SK-N-SH treated with all-trans-retinoic acid at 6 μM for 48 hours (cell line): ENCODE measurements at regions not wholly inside any gene's neighbourhood (a gene's known extent, or its start where the extent isn't known, plus 50 kb on each side); places are given as distances from the start of the nearest gene placed in this dataset.

Source experiments
- ARNTL ChIP-seq: fragments of 450-650 bp; formaldehyde crosslinking; IDR thresholded peaks from 2 replicates; pipeline ENCODE4 v1.5.0; 2020; ENCODE audit warnings: low read depth, mild to moderate bottlenecking, moderate library complexity, borderline replicate concordance
- BACH2 ChIP-seq: fragments of 250-450 bp; sonication (Bioruptor Pico); IDR thresholded peaks from 2 replicates; pipeline ENCODE4 v1.9.0; 2021; ENCODE audit warnings: mild to moderate bottlenecking, borderline replicate concordance
- CREB5 ChIP-seq: fragments of 250-450 bp; sonication (Bioruptor Pico); IDR thresholded peaks from 2 replicates; pipeline ENCODE4 v1.5.1; 2020; ENCODE audit warnings: low read depth, mild to moderate bottlenecking, moderate library complexity
- ESRRG ChIP-seq: fragments of 250-450 bp; sonication (Bioruptor Pico); IDR thresholded peaks from 2 replicates; pipeline ENCODE4 v1.6.1; 2021; ENCODE audit warnings: mild to moderate bottlenecking
- OSR1 ChIP-seq: fragments of 250-450 bp; sonication (Bioruptor Pico); IDR thresholded peaks from 2 replicates; pipeline ENCODE4 v1.8.0; 2022; ENCODE audit warnings: moderate library complexity, mild to moderate bottlenecking, inconsistent platforms
- RARB ChIP-seq: fragments of 250-450 bp; sonication (Bioruptor Pico); IDR thresholded peaks from 2 replicates; pipeline ENCODE4 v1.8.0; 2021; ENCODE audit warnings: mild to moderate bottlenecking, moderate library complexity
- TCF4 ChIP-seq: fragments of 250-450 bp; sonication (Bioruptor Pico); IDR thresholded peaks from 2 replicates; pipeline ENCODE4 v1.8.0; 2021; ENCODE audit warnings: mild to moderate bottlenecking, moderate library complexity, borderline replicate concordance
- ZC3H10 ChIP-seq: fragments of 250-450 bp; sonication (Bioruptor Pico); IDR thresholded peaks from 2 replicates; pipeline ENCODE4 v1.5.1; 2021; ENCODE audit warnings: mild to moderate bottlenecking, moderate library complexity
- ZFP30 ChIP-seq: fragments of 450-650 bp; formaldehyde crosslinking; IDR thresholded peaks from 2 replicates; pipeline ENCODE4 v1.5.0; 2022; ENCODE audit warnings: mild to moderate bottlenecking, moderate library complexity
- ZNF565 ChIP-seq: fragments of 450-650 bp; formaldehyde crosslinking; conservative IDR thresholded peaks from 2 replicates; pipeline ENCODE4 v1.5.0; 2020; ENCODE audit warnings: low read depth, mild to moderate bottlenecking, moderate library complexity
- ZNF70 ChIP-seq: fragments of 450-650 bp; formaldehyde crosslinking; IDR thresholded peaks from 2 replicates; pipeline ENCODE4 v1.5.0; 2020; ENCODE audit warnings: mild to moderate bottlenecking, moderate library complexity
- TF ChIP-seq, protein P1 (sequence below): fragments of 250-450 bp; sonication (Bioruptor Pico); IDR thresholded peaks from 2 replicates; pipeline ENCODE4 v1.8.0; 2021; ENCODE audit warnings: low read depth, mild to moderate bottlenecking, moderate library complexity, borderline replicate concordance
- TF ChIP-seq, protein P2 (sequence below): fragments of 250-450 bp; sonication (Bioruptor Pico); IDR thresholded peaks from 2 replicates; pipeline ENCODE4 v1.5.1; 2021; ENCODE audit warnings: mild to moderate bottlenecking, moderate library complexity

DNA sequence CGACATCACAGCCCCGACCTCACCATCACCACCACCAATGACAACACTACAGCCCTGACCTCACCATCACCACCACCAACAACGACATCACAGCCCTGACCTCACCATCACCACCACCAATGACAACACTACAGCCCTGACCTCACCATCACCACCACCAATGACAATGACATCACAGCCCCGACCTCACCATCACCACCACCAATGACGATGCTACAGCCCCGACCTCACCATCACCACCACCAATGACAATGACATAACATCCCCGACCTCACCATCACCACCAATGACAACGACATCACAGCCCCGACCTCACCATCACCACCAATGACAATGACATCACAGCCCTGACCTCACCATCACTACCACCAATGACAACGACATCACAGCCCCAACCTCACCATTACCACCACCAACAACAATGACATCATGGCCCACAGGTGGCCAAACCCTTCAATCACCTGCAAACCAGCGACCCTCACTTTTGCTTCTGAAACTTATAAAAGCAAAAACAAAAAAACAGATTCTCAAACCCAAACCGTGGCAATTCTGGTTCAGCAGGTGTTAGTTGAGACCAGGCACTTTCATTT, 70.7 kb upstream of the TMEM18 start:
- TF ChIP-seq TCF4 (CRISPR knock-in tag) (no peak), ESRRG (CRISPR knock-in tag) (no peak), BACH2 (CRISPR knock-in tag) (no peak), ARNTL (no peak), OSR1 (CRISPR knock-in tag) (no peak), ZNF70 (CRISPR knock-in tag) (no peak), RARB (CRISPR knock-in tag) (no peak), ZNF565 (no peak), CREB5 (CRISPR knock-in tag) (no peak), ZC3H10 (no peak), ZFP30 (CRISPR knock-in tag) (no peak)
- TF ChIP-seq, protein P1, sequence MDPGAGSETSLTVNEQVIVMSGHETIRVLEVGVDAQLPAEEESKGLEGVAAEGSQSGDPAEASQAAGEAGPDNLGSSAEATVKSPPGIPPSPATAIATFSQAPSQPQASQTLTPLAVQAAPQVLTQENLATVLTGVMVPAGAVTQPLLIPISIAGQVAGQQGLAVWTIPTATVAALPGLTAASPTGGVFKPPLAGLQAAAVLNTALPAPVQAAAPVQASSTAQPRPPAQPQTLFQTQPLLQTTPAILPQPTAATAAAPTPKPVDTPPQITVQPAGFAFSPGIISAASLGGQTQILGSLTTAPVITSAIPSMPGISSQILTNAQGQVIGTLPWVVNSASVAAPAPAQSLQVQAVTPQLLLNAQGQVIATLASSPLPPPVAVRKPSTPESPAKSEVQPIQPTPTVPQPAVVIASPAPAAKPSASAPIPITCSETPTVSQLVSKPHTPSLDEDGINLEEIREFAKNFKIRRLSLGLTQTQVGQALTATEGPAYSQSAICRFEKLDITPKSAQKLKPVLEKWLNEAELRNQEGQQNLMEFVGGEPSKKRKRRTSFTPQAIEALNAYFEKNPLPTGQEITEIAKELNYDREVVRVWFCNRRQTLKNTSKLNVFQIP (CRISPR knock-in tag): no peak
- TF ChIP-seq, protein P2, sequence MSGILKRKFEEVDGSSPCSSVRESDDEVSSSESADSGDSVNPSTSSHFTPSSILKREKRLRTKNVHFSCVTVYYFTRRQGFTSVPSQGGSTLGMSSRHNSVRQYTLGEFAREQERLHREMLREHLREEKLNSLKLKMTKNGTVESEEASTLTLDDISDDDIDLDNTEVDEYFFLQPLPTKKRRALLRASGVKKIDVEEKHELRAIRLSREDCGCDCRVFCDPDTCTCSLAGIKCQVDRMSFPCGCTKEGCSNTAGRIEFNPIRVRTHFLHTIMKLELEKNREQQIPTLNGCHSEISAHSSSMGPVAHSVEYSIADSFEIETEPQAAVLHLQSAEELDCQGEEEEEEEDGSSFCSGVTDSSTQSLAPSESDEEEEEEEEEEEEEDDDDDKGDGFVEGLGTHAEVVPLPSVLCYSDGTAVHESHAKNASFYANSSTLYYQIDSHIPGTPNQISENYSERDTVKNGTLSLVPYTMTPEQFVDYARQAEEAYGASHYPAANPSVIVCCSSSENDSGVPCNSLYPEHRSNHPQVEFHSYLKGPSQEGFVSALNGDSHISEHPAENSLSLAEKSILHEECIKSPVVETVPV (CRISPR knock-in tag): no peak
